T47D (cell line): ENCODE measurements at regions not wholly inside any gene's neighbourhood (a gene's known extent, or its start where the extent isn't known, plus 50 kb on each side); places are given as distances from the start of the nearest gene placed in this dataset.

ENCODE experiments used
- DNase-seq, 2 experiments: peaks; one replicate each; pipeline versions ENCODE4 v3.0.0 to v3.0.0-alpha.2; 2011 to 2012; ENCODE audit warnings: low read depth in 1 of 2, low spot score in 1 of 2
- JUND ChIP-seq: IDR thresholded peaks from 2 replicates; pipeline ENCODE4 v1.6.1; 2012; ENCODE audit warnings: low read depth
- in situ Hi-C: cut with HindIII; loops from 2 replicates; pipeline ENCODE4 v1.10.0; 2016; ENCODE audit warnings: low sequenced_read_pairs, low pct_unique_long_range_greater_than_20kb

GRCh38 chr3:193842029-193842798, 249.2 kb downstream of the OPA1 start:
- in situ Hi-C loops: no loop called here
- no peak for TF ChIP-seq JUND
- DNase-seq: peak in 1 of 2 experiments; percentile 68

DNA sequence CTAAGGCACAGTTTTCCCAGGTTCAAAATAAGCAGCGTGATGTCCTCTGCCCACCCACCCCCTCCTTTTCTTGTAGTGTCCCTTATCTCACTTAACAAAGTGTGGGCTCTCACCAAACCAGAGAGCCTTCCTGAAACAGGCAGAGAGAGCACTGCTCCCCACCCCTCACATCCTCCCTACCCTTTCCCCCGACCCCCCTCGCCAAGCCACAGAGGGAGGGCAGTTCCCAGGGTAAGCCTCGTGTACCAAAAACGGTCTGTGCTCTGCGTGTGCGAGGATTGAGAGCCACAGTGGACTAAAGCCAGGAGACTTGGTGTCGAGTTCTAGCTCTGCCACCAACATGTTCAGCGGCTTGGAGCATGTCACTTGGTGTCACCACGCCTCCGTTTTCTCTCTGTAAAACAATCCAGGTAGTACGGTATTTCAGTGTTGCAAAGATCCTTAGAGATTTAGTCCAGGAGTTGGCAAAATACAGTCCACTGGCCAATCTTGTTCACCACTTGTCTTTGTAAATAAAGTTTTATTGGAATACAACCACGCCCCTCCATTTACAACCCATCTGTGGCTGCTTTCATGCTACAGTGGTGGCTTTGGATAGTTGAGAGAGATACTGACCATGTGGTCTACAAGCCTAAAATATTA, 249.9 kb downstream of the OPA1 start:
- no peak for DNase-seq
- no peak for TF ChIP-seq JUND
- in situ Hi-C loops: no loop called here

DNA sequence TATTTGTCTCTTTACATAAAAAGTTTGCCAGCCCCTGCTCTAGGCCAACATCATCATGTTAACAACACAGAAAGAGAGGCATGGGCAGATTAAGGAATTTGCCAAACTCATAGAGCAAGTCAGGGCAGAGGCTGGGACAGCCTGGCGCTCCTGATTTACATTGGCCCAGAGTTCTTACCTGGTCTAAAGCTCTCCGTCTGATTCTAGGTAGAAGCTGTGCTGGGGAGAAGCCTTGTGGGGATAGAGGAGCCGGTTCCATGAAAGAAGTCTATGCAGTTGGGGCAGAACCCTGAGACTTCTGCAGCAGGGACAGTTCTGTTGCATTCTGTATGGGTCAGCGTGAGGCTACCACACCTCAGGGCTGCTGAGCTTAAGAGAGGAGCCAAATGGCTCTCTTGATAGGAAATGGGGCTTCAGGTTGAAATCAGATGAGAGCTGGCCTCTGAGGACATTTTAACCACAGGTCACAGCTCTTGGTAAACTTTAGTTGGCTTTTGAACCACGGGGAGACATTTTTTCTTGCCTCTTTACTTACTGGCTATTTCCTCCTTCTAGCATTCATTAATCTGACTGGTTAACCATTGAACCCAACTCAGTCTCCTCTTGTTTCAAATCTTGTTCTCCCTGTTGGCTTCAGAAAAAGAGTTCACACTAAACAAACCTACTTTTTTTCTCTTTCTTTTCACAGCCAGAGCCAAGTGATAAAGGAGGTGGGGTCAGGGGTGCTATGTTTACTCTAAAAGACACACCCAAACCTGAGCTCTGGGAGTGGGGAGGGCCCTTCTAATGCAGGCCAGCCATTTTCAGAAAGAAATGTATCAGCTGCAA, 250.7 kb downstream of the OPA1 start:
- no peak for TF ChIP-seq JUND
- no peak for DNase-seq
- in situ Hi-C loops: no loop called here

- in situ Hi-C loops: no loop called here
- no peak for TF ChIP-seq JUND
- DNase-seq: no peak
These were observed 251.5 kb downstream of the OPA1 start for GRCh38 chr3:193844472-193844871.

DNA sequence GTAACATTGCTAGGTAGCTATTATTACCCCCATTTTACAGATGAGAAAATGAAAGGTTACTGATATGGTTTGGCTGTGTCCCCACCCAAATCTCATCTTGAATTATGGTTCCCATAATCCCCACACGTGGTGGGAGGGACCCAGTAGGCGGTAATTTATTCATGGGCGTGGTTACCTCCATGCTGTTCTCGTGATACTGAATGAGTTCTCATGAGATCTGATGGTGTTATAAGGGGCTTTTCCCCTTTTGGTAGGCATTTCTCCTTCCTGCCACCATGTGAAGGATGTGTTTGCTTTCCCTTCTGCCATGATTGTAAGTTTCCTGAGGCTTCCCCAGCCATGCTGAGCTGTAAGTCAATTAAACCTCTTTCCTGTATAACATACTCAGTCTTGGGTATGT, 252.1 kb downstream of the OPA1 start:
- in situ Hi-C loops: no loop called here
- DNase-seq: no peak
- no peak for TF ChIP-seq JUND

GRCh38 chr3:193846569-193846968, 253.6 kb downstream of the OPA1 start:
- TF ChIP-seq JUND: no peak
- in situ Hi-C loops: no loop called here
- no peak for DNase-seq

- DNase-seq: no peak
- in situ Hi-C loops: no loop called here
- TF ChIP-seq JUND: no peak
These were observed 254.4 kb downstream of the OPA1 start for GRCh38 chr3:193847402-193847801.

DNA sequence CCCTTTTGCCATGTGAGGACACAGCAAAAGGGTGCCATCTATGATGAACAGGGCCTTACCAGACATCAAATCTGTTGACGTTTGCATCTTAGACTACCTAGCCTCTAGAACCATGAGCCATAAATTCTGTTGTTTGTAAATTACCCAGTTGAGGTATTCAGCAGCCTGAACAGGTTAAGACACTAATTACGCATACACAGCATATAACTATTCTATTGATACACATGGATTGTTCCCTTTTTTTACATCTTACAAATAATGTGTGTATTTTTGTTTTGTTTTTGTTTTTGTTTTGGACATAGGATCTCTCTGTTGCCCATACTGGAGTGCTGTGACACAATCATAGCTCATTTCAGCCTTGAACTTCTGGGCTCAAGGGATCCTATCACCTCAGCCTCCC, 255.5 kb downstream of the OPA1 start:
- DNase-seq: no peak
- in situ Hi-C loops: no loop called here
- TF ChIP-seq JUND: no peak

DNA sequence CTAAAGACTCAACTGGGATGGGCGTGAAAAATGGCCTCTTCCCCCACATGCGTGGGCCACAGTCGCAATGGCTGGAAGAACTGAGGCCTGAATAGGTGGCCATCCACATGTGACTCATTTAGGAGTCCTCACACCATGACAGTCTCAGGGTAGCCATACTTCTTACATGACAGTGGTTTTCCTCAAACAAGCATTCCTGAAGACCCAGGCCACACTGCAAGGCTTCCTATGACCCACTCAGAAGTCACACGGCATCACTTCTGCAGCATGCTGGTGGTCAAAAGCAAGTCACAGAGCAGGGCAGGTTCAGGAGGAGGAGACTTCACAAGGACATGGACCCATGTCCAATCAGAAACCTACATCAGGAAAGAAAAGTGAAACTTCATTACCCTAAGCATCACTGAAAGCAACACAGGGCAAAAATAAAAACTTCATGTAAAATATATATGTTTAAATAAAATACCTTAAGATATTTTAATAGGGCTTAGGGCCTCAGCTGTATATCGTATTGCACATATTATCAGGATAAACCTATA, 257.1 kb downstream of the OPA1 start:
- DNase-seq: no peak
- in situ Hi-C loops: no loop called here
- no peak for TF ChIP-seq JUND

DNA sequence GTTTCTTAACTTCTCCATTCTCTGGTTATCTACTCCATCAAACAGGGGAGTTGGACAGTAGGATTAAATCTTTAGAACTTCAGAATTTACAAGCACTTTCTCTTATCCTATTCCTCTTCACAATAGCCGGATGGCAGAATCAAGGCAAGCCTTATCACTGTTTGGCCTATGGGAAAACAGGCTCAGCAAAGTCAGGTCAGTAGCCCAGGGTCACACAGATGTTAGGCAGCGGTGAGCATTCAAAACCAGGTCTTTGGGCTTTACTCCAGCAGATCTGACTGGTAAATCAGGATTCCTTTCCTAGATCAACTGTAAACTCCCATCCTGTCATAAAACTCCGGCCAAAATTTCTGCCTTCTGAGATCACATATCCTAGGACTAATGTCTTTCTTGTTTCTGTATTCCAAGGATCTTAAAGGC, 258.4 kb downstream of the OPA1 start:
- peak in 1 of 2 experiments; percentile 83 for DNase-seq
- TF ChIP-seq JUND: peak; percentile 34; the same call in 1 of the 2 replicates
- in situ Hi-C loops: no loop called here

GRCh38 chr3:193851941-193852674, 259.1 kb downstream of the OPA1 start:
- DNase-seq: peak in 1 of 2 experiments; percentile 72
- in situ Hi-C loops: no loop called here
- TF ChIP-seq JUND: no peak; the same call in 1 of the 2 replicates

DNA sequence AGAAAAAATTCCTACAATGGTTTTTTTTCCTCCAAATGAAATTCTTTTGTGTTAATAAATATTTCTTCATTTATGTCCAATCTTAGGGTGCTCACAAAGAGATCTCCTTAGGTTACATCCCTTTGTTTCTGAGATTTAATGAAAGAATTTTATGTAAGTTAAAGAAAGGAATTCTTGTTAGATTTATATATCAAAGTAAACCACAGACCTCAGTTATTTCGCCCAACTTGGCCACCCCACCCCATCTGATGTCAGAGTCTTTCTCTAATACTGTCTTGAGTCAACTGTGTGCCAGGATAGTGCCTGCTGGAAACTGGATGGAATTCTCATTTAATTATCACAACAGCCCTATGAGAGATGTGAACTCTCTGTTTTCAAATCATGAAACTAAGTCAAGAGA, 259.9 kb downstream of the OPA1 start:
- DNase-seq: no peak
- in situ Hi-C loops: no loop called here
- TF ChIP-seq JUND: no peak
